Stimulated activated naive CD4-positive, alpha-beta T cell (primary cell): ENCODE measurements at regions not wholly inside any gene's neighbourhood (a gene's known extent, or its start where the extent isn't known, plus 50 kb on each side); places are given as distances from the start of the nearest gene placed in this dataset.

ENCODE experiments used
- DNase-seq, 6 experiments: peaks; one replicate each; lab custom pipeline; 2025; lab: John Stamatoyannopoulos, UW

- no peak for DNase-seq
These were observed 293.2 kb upstream of the RASGRP1 start for GRCh38 chr15:38857814-38858213.

GRCh38 chr15:38859574-38859973 lies 295.0 kb upstream of the RASGRP1 start:
- no peak for DNase-seq

- DNase-seq = no peak
These were observed 295.6 kb upstream of the RASGRP1 start for GRCh38 chr15:38860253-38860652.

GRCh38 chr15:38860674-38861073 lies 296.1 kb upstream of the RASGRP1 start:
- DNase-seq = no peak

GRCh38 chr15:38861108-38861507 lies 296.5 kb upstream of the RASGRP1 start:
- no peak for DNase-seq

GRCh38 chr15:38862099-38862498 lies 297.5 kb upstream of the RASGRP1 start:
- DNase-seq = no peak

GRCh38 chr15:38863381-38863780 lies 298.8 kb upstream of the RASGRP1 start:
- no peak for DNase-seq

- no peak for DNase-seq
These were observed 299.5 kb upstream of the RASGRP1 start for GRCh38 chr15:38864122-38864521.

GRCh38 chr15:38864827-38865581 lies 300.4 kb upstream of the RASGRP1 start:
- DNase-seq = no peak

GRCh38 chr15:38867556-38867955 lies 302.9 kb upstream of the RASGRP1 start:
- DNase-seq = no peak

- no peak for DNase-seq
These were observed 303.9 kb upstream of the RASGRP1 start for GRCh38 chr15:38868326-38869114.

GRCh38 chr15:38871638-38872037 lies 307.0 kb upstream of the RASGRP1 start:
- no peak for DNase-seq

- DNase-seq = no peak
These were observed 308.1 kb upstream of the RASGRP1 start for GRCh38 chr15:38872732-38873131.

GRCh38 chr15:38873158-38873557 lies 308.5 kb upstream of the RASGRP1 start:
- DNase-seq = no peak

GRCh38 chr15:38874464-38874863 lies 309.9 kb upstream of the RASGRP1 start:
- DNase-seq = no peak

- DNase-seq = no peak
These were observed 311.6 kb upstream of the RASGRP1 start for GRCh38 chr15:38876211-38876610.

- DNase-seq = no peak
These were observed 312.0 kb upstream of the RASGRP1 start for GRCh38 chr15:38876621-38877020.

- no peak for DNase-seq
These were observed 312.9 kb upstream of the RASGRP1 start for GRCh38 chr15:38877471-38877870.

- no peak for DNase-seq
These were observed 313.4 kb upstream of the RASGRP1 start for GRCh38 chr15:38878026-38878425.

GRCh38 chr15:38878926-38879325 lies 314.3 kb upstream of the RASGRP1 start:
- no peak for DNase-seq

- DNase-seq = no peak
These were observed 315.4 kb upstream of the RASGRP1 start for GRCh38 chr15:38879909-38880471.

GRCh38 chr15:38882221-38882620 lies 317.6 kb upstream of the RASGRP1 start:
- DNase-seq = no peak

GRCh38 chr15:38883987-38884386 lies 319.4 kb upstream of the RASGRP1 start:
- no peak for DNase-seq
